Endothelial cell of umbilical vein (primary cell): ENCODE measurements at regions not wholly inside any gene's neighbourhood (a gene's known extent, or its start where the extent isn't known, plus 50 kb on each side); places are given as distances from the start of the nearest gene placed in this dataset.

Source experiments
- CTCF ChIP-seq, 2 donors: IDR thresholded peaks; 1 replicate in 1 of 2; 2 replicates in 1 of 2; pipeline ENCODE4 v1.5.1; 2011; ENCODE audit warnings: low read length in 2 of 2, mild to moderate bottlenecking in 2 of 2, moderate library complexity in 2 of 2, control low read depth in 1 of 2, inconsistent platforms in 1 of 2, low read depth in 1 of 2; ENCODE audit not compliant: insufficient read depth in 1 of 2; ENCODE audit errors: extremely low read depth in 1 of 2
- EZH2 ChIP-seq: IDR thresholded peaks from 2 replicates; pipeline ENCODE4 v1.6.1; 2012; ENCODE audit warnings: borderline replicate concordance, low read depth, mild to moderate bottlenecking, moderate library complexity, low read length, inconsistent platforms; ENCODE audit not compliant: severe bottlenecking
- JUN ChIP-seq: IDR thresholded peaks from 2 replicates; pipeline ENCODE4 v1.6.1; 2011; ENCODE audit warnings: borderline replicate concordance, low read depth; ENCODE audit not compliant: insufficient read length, insufficient read depth
- MYC ChIP-seq: IDR thresholded peaks from one replicate; pipeline ENCODE4 v1.6.1; 2011; ENCODE audit warnings: mild to moderate bottlenecking, low read depth, low read length
- POLR2A ChIP-seq: IDR thresholded peaks from 2 replicates; pipeline ENCODE4 v1.6.1; 2012; ENCODE audit warnings: low read depth, mild to moderate bottlenecking, control low read depth, low read length

- TF ChIP-seq CTCF (IDR thresholded peaks at IDR 0.05; ENCODE audit: extremely low read depth in 1 of 2, insufficient read depth in 1 of 2, low read depth in 1 of 2, low read length in 2 of 2) (no peak), EZH2 (no peak), MYC (no peak), POLR2A (no peak), JUN (no peak)
Observed at GRCh38 chr2:39549718-39550464, 112.8 kb upstream of the MAP4K3 start.
